IMR-90 (cell line): ENCODE measurements at regions not wholly inside any gene's neighbourhood (a gene's known extent, or its start where the extent isn't known, plus 50 kb on each side); places are given as distances from the start of the nearest gene placed in this dataset.

ENCODE experiments used
- ATAC-seq: fragments of 200-7000 bp; cut with Tn5 transposase; 2 replicates; pipeline ENCODE4 v1.9.1; 2020; ENCODE audit warnings: low read depth, mild to moderate bottlenecking, moderate library complexity
- BruUV-seq: library from RNA; stranded (reverse); fragments of 400-500 nt; replicated peaks from 2 replicates; lab custom pipeline; 2021; lab: Mats Ljungman, UMichigan
- CTCF ChIA-PET: fragments of 300-600 bp; formaldehyde crosslinking; extraction: SDS; loops from one replicate; lab custom pipeline; 2021; ENCODE audit warnings: antibody characterized with exemption; lab: Yijun Ruan, JAX
- POLR2A ChIA-PET: fragments of 300-600 bp; sonication (Branson Sonifier 250); formaldehyde crosslinking; loops from one replicate; lab custom pipeline; 2022; ENCODE audit warnings: antibody characterized with exemption; ENCODE audit not compliant: unreplicated experiment; lab: Charles Lee
- DNase-seq: peaks from one replicate; pipeline ENCODE4 v3.0.0; 2013
- H2AFZ ChIP-seq: replicated peaks from 2 replicates; pipeline ENCODE3; 2013; ENCODE audit warnings: low read length, mild to moderate bottlenecking; ENCODE audit not compliant: poor library complexity
- H2AK5ac ChIP-seq: 2 replicates; pipeline ENCODE4 v1.6.1; 2013; ENCODE audit warnings: low read depth, low read length, inconsistent platforms
- H2AK9ac ChIP-seq: replicated peaks from 2 replicates; pipeline ENCODE3; 2013; ENCODE audit warnings: mild to moderate bottlenecking, low read depth, low read length, moderate library complexity; ENCODE audit not compliant: poor library complexity
- H2BK120ac ChIP-seq: 2 replicates; pipeline ENCODE4 v1.6.1; 2013; ENCODE audit warnings: low read depth, low read length, inconsistent platforms
- H2BK15ac ChIP-seq: 3 replicates; pipeline ENCODE4 v1.6.1; 2013; ENCODE audit warnings: low read depth, low read length, inconsistent platforms
- H2BK20ac ChIP-seq: 2 replicates; pipeline ENCODE4 v1.6.1; 2013; ENCODE audit warnings: low read depth, mild to moderate bottlenecking, inconsistent platforms, low read length, moderate library complexity
- H2BK5ac ChIP-seq: 2 replicates; pipeline ENCODE4 v1.6.1; 2013; ENCODE audit warnings: mild to moderate bottlenecking, low read depth, low read length, inconsistent platforms; ENCODE audit not compliant: poor library complexity, severe bottlenecking
- H3K14ac ChIP-seq: replicated peaks from 2 replicates; pipeline ENCODE4 v1.6.1; 2013; ENCODE audit warnings: low read depth, low read length, inconsistent platforms
- H3K18ac ChIP-seq: 2 replicates; pipeline ENCODE4 v1.6.1; 2013; ENCODE audit warnings: low read depth, low read length, control low read depth
- H3K23ac ChIP-seq: 2 replicates; pipeline ENCODE4 v1.6.1; 2013; ENCODE audit warnings: low read depth, low read length, inconsistent platforms
- H3K27ac ChIP-seq: 2 replicates; pipeline ENCODE4 v1.5.1; 2013; ENCODE audit warnings: mild to moderate bottlenecking, control low read depth, low read length; ENCODE audit not compliant: insufficient read depth
- H3K27me3 ChIP-seq: 2 replicates; pipeline ENCODE4 v1.6.1; 2013; ENCODE audit warnings: low read length; ENCODE audit not compliant: control insufficient read depth, insufficient read depth
- H3K36me3 ChIP-seq: 2 replicates; pipeline ENCODE4 v1.6.1; 2013; ENCODE audit warnings: low read length, mixed read lengths; ENCODE audit not compliant: control insufficient read depth, insufficient read depth
- H3K4ac ChIP-seq: 2 replicates; pipeline ENCODE4 v1.6.1; 2013; ENCODE audit warnings: low read depth, low read length, inconsistent platforms
- H3K4me1 ChIP-seq: 2 replicates; pipeline ENCODE4 v1.6.1; 2013; ENCODE audit warnings: low read length, mixed read lengths; ENCODE audit not compliant: control insufficient read depth, insufficient read depth
- H3K4me2 ChIP-seq: 2 replicates; pipeline ENCODE4 v1.6.1; 2013; ENCODE audit warnings: low read depth, mild to moderate bottlenecking, control low read depth, low read length, moderate library complexity
- H3K4me3 ChIP-seq: 2 replicates; pipeline ENCODE4 v1.5.1; 2013; ENCODE audit warnings: low read depth, mild to moderate bottlenecking, control low read depth, low read length, moderate library complexity; ENCODE audit not compliant: insufficient read depth
- H3K56ac ChIP-seq: 2 replicates; pipeline ENCODE4 v1.6.1; 2013; ENCODE audit warnings: low read length, inconsistent platforms; ENCODE audit not compliant: insufficient read depth; ENCODE audit errors: extremely low read depth
- H3K79me1 ChIP-seq, 2 experiments: 2 replicates each; pipeline ENCODE4 v1.6.1; 2013; ENCODE audit warnings: low read length in 2 of 2, inconsistent platforms in 1 of 2, low read depth in 1 of 2
- H3K9ac ChIP-seq: 2 replicates; pipeline ENCODE4 v1.6.1; 2013; ENCODE audit warnings: low read depth, low read length, control low read depth
- H3K9me1 ChIP-seq: 2 replicates; pipeline ENCODE4 v1.6.1; 2013; ENCODE audit warnings: low read length, inconsistent platforms; ENCODE audit not compliant: insufficient read depth
- H3K9me3 ChIP-seq: 2 replicates; pipeline ENCODE4 v1.6.1; 2013; ENCODE audit warnings: low read length; ENCODE audit not compliant: control insufficient read depth, insufficient read depth
- H4K20me1 ChIP-seq: 2 replicates; pipeline ENCODE4 v1.6.1; 2013; ENCODE audit warnings: low read length, inconsistent platforms; ENCODE audit not compliant: insufficient read depth
- H4K5ac ChIP-seq: 2 replicates; pipeline ENCODE4 v1.6.1; 2013; ENCODE audit warnings: mild to moderate bottlenecking, low read depth, low read length, control low read depth
- H4K8ac ChIP-seq, 2 experiments: 2 replicates each; pipeline ENCODE4 v1.6.1; 2013; ENCODE audit warnings: low read depth in 2 of 2, low read length in 2 of 2, control low read depth in 1 of 2, inconsistent platforms in 1 of 2
- H4K91ac ChIP-seq: 2 replicates; pipeline ENCODE4 v1.6.1; 2013; ENCODE audit warnings: low read depth, low read length, inconsistent platforms; ENCODE audit not compliant: insufficient read depth
- BHLHE40 ChIP-seq: fragments of 150-350 bp; IDR thresholded peaks from 2 replicates; pipeline ENCODE4 v1.6.1; 2016; ENCODE audit warnings: mild to moderate bottlenecking, low read depth, low read length
- CEBPB ChIP-seq: IDR thresholded peaks from 2 replicates; pipeline ENCODE4 v1.6.1; 2012; ENCODE audit warnings: low read depth, low read length, improper control_type of control experiment
- CHD1 ChIP-seq: IDR thresholded peaks from 2 replicates; pipeline ENCODE4 v1.6.1; 2012; ENCODE audit warnings: low read depth, low read length, improper control_type of control experiment
- FOS ChIP-seq: fragments of 150-350 bp; IDR thresholded peaks from 2 replicates; pipeline ENCODE4 v1.6.1; 2016; ENCODE audit warnings: low read depth, low read length
- MAFK ChIP-seq: IDR thresholded peaks from 2 replicates; pipeline ENCODE4 v1.6.1; 2012; ENCODE audit warnings: low read depth, low read length, improper control_type of control experiment
- MAZ ChIP-seq: IDR thresholded peaks from 2 replicates; pipeline ENCODE4 v1.6.1; 2012; ENCODE audit warnings: low read depth, mild to moderate bottlenecking, low read length, improper control_type of control experiment, moderate library complexity, borderline replicate concordance
- MXI1 ChIP-seq: IDR thresholded peaks from 2 replicates; pipeline ENCODE4 v1.6.1; 2012; ENCODE audit warnings: low read depth, mild to moderate bottlenecking, low read length, moderate library complexity, borderline replicate concordance
- NFE2L2 ChIP-seq: fragments of 150-350 bp; IDR thresholded peaks from 2 replicates; pipeline ENCODE4 v1.6.1; 2016; ENCODE audit warnings: low read depth, mild to moderate bottlenecking, low read length
- POLR2A ChIP-seq: IDR thresholded peaks from 2 replicates; pipeline ENCODE4 v1.6.1; 2012; ENCODE audit warnings: mild to moderate bottlenecking, low read depth, low read length
- RAD21 ChIP-seq: IDR thresholded peaks from 2 replicates; pipeline ENCODE4 v1.6.1; 2012; ENCODE audit warnings: low read length, improper control_type of control experiment
- RCOR1 ChIP-seq: IDR thresholded peaks from 2 replicates; pipeline ENCODE4 v1.6.1; 2012; ENCODE audit warnings: mild to moderate bottlenecking, low read length, improper control_type of control experiment; ENCODE audit not compliant: insufficient replicate concordance
- RFX5 ChIP-seq: IDR thresholded peaks from 2 replicates; pipeline ENCODE4 v1.8.0; 2012; ENCODE audit warnings: low read depth, mild to moderate bottlenecking, low read length, moderate library complexity
- SMC3 ChIP-seq: fragments of 150-350 bp; IDR thresholded peaks from 2 replicates; pipeline ENCODE4 v1.6.1; 2016; ENCODE audit warnings: low read depth, mild to moderate bottlenecking, antibody characterized with exemption, low read length, moderate library complexity
- WGBS, 2 experiments: methylation state at CpG; one replicate each; pipeline versions ENCODE4 v1.1.5 to v1.1.7; 2013; ENCODE audit warnings: missing lambda C conversion rate in 2 of 2; ENCODE audit not compliant: insufficient read length in 1 of 2; ENCODE audit errors: extremely low coverage in 2 of 2; 5-methylcytosine and 5-hydroxymethylcytosine counted together
- dilution Hi-C: fragments of 300-500 bp; cut with HindIII; formaldehyde crosslinking; loops from one replicate; pipeline ENCODE4 v1.14.3; 2018; ENCODE audit warnings: low sequenced_read_pairs; ENCODE audit not compliant: unreplicated experiment
- in situ Hi-C: fragments of 300-500 bp; cut with MboI; formaldehyde crosslinking; loops from 3 replicates; pipeline ENCODE4 v1.14.3; 2019; ENCODE audit warnings: low sequenced_read_pairs, inconsistent platforms, mixed read lengths
- intact Hi-C: fragments of 100-400 bp; cut with micrococcal nuclease; formaldehyde crosslinking; loops from 2 replicates; pipeline ENCODE4 v1.10.0; 2022
- TF ChIP-seq, protein P1 (sequence below): fragments of 150-350 bp; IDR thresholded peaks from 2 replicates; pipeline ENCODE4 v1.6.1; 2016; ENCODE audit warnings: low read depth, mild to moderate bottlenecking, low read length, moderate library complexity, borderline replicate concordance
- TF ChIP-seq, protein P2 (sequence below): fragments of 150-350 bp; IDR thresholded peaks from 2 replicates; pipeline ENCODE4 v1.6.1; 2017; ENCODE audit warnings: mild to moderate bottlenecking, antibody characterized with exemption, low read length, low read depth
- TF ChIP-seq, protein P3 (sequence below): conservative IDR thresholded peaks from 2 replicates; pipeline ENCODE4 v1.5.1; 2012; ENCODE audit warnings: mild to moderate bottlenecking, low read depth, low read length, improper control_type of control experiment

DNA sequence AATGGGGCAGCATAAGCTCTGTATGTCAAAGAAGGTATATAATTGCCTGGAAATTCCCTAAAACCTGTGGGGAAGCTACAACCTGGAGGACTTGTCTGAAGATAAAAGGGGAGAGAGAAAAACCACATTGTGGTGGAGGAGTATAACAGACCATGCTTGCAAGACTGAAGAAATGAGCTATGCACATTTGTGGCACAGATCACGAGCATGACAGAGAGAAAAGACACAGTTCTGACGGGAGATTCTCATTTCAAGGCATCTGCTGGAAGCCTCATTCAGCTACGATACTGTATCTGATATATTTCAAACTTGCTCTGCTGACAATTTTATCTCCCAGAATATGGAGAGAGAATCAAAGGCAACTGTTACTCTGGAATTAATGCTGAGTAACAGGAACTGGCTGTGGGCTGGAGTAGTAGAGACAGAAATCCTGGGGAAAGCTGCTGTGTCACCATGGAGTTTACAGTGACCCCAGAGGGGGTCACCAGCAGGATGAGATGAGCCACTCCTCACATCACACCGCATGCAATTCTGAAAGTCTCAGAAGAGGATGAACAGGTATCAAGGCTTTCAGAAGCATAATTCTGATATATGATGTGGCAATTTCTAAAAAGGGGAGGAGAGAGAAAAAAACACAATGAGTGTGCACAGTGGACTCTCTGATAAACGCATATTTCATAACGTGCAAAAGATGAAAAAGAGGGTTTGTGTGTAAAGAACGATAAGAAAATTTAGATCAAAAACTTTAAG is 528.8 kb downstream of the IRX1 start:
- dilution Hi-C loops (no loop called here), intact Hi-C loops (no loop called here), in situ Hi-C loops (no loop called here)
- no peak for DNase-seq
- no peak for ATAC-seq
- TF ChIP-seq RAD21 (no peak), CHD1 (no peak), MAZ (no peak), RFX5 (no peak), NFE2L2 (no peak), BHLHE40 (no peak), CEBPB (no peak), FOS (no peak), RCOR1 (no peak), POLR2A (no peak), MAFK (no peak), SMC3 (no peak), MXI1 (no peak)
- TF ChIP-seq, protein P1, sequence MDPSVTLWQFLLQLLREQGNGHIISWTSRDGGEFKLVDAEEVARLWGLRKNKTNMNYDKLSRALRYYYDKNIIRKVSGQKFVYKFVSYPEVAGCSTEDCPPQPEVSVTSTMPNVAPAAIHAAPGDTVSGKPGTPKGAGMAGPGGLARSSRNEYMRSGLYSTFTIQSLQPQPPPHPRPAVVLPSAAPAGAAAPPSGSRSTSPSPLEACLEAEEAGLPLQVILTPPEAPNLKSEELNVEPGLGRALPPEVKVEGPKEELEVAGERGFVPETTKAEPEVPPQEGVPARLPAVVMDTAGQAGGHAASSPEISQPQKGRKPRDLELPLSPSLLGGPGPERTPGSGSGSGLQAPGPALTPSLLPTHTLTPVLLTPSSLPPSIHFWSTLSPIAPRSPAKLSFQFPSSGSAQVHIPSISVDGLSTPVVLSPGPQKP: no peak
- TF ChIP-seq, protein P2, sequence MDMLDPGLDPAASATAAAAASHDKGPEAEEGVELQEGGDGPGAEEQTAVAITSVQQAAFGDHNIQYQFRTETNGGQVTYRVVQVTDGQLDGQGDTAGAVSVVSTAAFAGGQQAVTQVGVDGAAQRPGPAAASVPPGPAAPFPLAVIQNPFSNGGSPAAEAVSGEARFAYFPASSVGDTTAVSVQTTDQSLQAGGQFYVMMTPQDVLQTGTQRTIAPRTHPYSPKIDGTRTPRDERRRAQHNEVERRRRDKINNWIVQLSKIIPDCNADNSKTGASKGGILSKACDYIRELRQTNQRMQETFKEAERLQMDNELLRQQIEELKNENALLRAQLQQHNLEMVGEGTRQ: no peak
- TF ChIP-seq, protein P3, sequence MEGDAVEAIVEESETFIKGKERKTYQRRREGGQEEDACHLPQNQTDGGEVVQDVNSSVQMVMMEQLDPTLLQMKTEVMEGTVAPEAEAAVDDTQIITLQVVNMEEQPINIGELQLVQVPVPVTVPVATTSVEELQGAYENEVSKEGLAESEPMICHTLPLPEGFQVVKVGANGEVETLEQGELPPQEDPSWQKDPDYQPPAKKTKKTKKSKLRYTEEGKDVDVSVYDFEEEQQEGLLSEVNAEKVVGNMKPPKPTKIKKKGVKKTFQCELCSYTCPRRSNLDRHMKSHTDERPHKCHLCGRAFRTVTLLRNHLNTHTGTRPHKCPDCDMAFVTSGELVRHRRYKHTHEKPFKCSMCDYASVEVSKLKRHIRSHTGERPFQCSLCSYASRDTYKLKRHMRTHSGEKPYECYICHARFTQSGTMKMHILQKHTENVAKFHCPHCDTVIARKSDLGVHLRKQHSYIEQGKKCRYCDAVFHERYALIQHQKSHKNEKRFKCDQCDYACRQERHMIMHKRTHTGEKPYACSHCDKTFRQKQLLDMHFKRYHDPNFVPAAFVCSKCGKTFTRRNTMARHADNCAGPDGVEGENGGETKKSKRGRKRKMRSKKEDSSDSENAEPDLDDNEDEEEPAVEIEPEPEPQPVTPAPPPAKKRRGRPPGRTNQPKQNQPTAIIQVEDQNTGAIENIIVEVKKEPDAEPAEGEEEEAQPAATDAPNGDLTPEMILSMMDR: no peak
- H3K9ac ChIP-seq: no peak overlapping the region
- H3K56ac ChIP-seq: no peak overlapping the region
- no peak overlapping the region for H4K91ac ChIP-seq
- H3K9me3 ChIP-seq: peaks cover 17% of the 10 kb centered on the region
- no peak overlapping the region for H2AFZ ChIP-seq
- H4K8ac ChIP-seq: no peak overlapping the region
- no peak overlapping the region for H3K18ac ChIP-seq
- no peaks in the 10 kb centered on the region for H4K20me1 ChIP-seq
- H3K27me3 ChIP-seq: no peaks in the 10 kb centered on the region
- H3K23ac ChIP-seq: no peak overlapping the region
- no peaks in the 10 kb centered on the region for H3K79me1 ChIP-seq
- no peak overlapping the region for H2BK15ac ChIP-seq
- POLR2A ChIA-PET: no interaction called here
- H3K4me1 ChIP-seq: no peaks in the 10 kb centered on the region
- CTCF ChIA-PET: no interaction called here
- no peak overlapping the region for H2AK9ac ChIP-seq
- H2AK5ac ChIP-seq: no peak overlapping the region
- no peak overlapping the region for H3K4me2 ChIP-seq
- H3K9me1 ChIP-seq: no peaks in the 10 kb centered on the region
- no peak overlapping the region for H4K5ac ChIP-seq
- 0% methylated on average over 1 of the region's 7 CpGs; no CpG with 5 or more reads in 1 of the 2 experiments for WGBS, 2 experiments
- no peaks in the 10 kb centered on the region for H3K36me3 ChIP-seq
- no peak overlapping the region for H3K4me3 ChIP-seq
- H2BK20ac ChIP-seq: no peak overlapping the region
- no peak overlapping the region for H3K27ac ChIP-seq
- no peak overlapping the region for H2BK120ac ChIP-seq
- no peak overlapping the region for H3K4ac ChIP-seq
- H3K14ac ChIP-seq: no peak overlapping the region
- no peak overlapping the region for H2BK5ac ChIP-seq
- no TSS peak for BruUV-seq
